Mesendoderm (in vitro differentiated cells): ENCODE measurements at regions not wholly inside any gene's neighbourhood (a gene's known extent, or its start where the extent isn't known, plus 50 kb on each side); places are given as distances from the start of the nearest gene placed in this dataset.
A peak's percentile ranks its signal among the peaks of the same experiment; 100 is the strongest.

Experiments used
- DNase-seq: peaks from one replicate; pipeline ENCODE4 v3.0.0; 2013
- H2AK5ac ChIP-seq: 2 replicates; pipeline ENCODE4 v1.6.1; 2013; ENCODE audit warnings: low read length, inconsistent platforms
- H2BK120ac ChIP-seq: 2 replicates; pipeline ENCODE4 v1.6.1; 2013; ENCODE audit warnings: low read depth, mild to moderate bottlenecking, low read length, moderate library complexity, mixed read lengths
- H2BK15ac ChIP-seq: replicated peaks from 2 replicates; pipeline ENCODE4 v1.6.1; 2013; ENCODE audit warnings: low read depth, mild to moderate bottlenecking, moderate library complexity
- H2BK5ac ChIP-seq: 2 replicates; pipeline ENCODE4 v1.6.1; 2013; ENCODE audit warnings: low read length, inconsistent platforms
- H3K18ac ChIP-seq: 2 replicates; pipeline ENCODE4 v1.6.1; 2013; ENCODE audit warnings: mild to moderate bottlenecking, low read length, mixed read lengths
- H3K23ac ChIP-seq: one replicate; pipeline ENCODE4 v1.6.1; 2013; ENCODE audit warnings: low read length
- H3K27ac ChIP-seq: 2 replicates; pipeline ENCODE4 v1.5.1; 2013; ENCODE audit warnings: low read depth, mild to moderate bottlenecking, inconsistent platforms, low read length, moderate library complexity
- H3K27me3 ChIP-seq: 2 replicates; pipeline ENCODE4 v1.6.1; 2013; ENCODE audit warnings: low read length, control low read depth, mild to moderate bottlenecking, inconsistent platforms; ENCODE audit not compliant: insufficient read depth, poor library complexity
- H3K36me3 ChIP-seq: 2 replicates; pipeline ENCODE4 v1.6.1; 2013; ENCODE audit warnings: low read length, inconsistent platforms; ENCODE audit not compliant: control insufficient read depth, insufficient read depth
- H3K4ac ChIP-seq: one replicate; pipeline ENCODE4 v1.6.1; 2013; ENCODE audit warnings: low read depth, mild to moderate bottlenecking, low read length, moderate library complexity
- H3K4me1 ChIP-seq: 2 replicates; pipeline ENCODE4 v1.6.1; 2013; ENCODE audit warnings: low read depth, low read length, inconsistent platforms; ENCODE audit not compliant: control insufficient read depth
- H3K4me2 ChIP-seq: 2 replicates; pipeline ENCODE4 v1.6.1; 2013; ENCODE audit warnings: low read length
- H3K4me3 ChIP-seq: 2 replicates; pipeline ENCODE4 v1.5.1; 2013; ENCODE audit warnings: mild to moderate bottlenecking, low read length
- H3K56ac ChIP-seq: one replicate; pipeline ENCODE4 v1.6.1; 2013; ENCODE audit warnings: low read length
- H3K79me1 ChIP-seq: 2 replicates; pipeline ENCODE4 v1.6.1; 2013; ENCODE audit warnings: low read length, inconsistent platforms
- H3K79me2 ChIP-seq: 2 replicates; pipeline ENCODE4 v1.6.1; 2013; ENCODE audit warnings: mild to moderate bottlenecking, low read length; ENCODE audit not compliant: control insufficient read depth, insufficient read depth
- H3K9ac ChIP-seq: 2 replicates; pipeline ENCODE4 v1.6.1; 2013; ENCODE audit warnings: low read length, inconsistent platforms
- H4K5ac ChIP-seq: one replicate; pipeline ENCODE4 v1.6.1; 2013; ENCODE audit warnings: low read length
- H4K8ac ChIP-seq: one replicate; pipeline ENCODE4 v1.6.1; 2013; ENCODE audit warnings: low read depth, mild to moderate bottlenecking, control low read depth, low read length, moderate library complexity
- WGBS: extraction: QIAGEN DNeasy Blood & Tissue Kit; methylation state at CpG from one replicate; pipeline ENCODE4 v1.1.7; 2013; ENCODE audit warnings: low lambda C conversion rate, missing lambda C conversion rate; ENCODE audit not compliant: insufficient coverage; ENCODE audit errors: extremely low coverage; 5-methylcytosine and 5-hydroxymethylcytosine counted together

- no peak overlapping the region for H3K4me2 ChIP-seq
- WGBS: no CpG with 5 or more reads among the region's 4 CpGs
- H3K56ac ChIP-seq: no peak overlapping the region
- H3K23ac ChIP-seq: no peak overlapping the region
- H2BK15ac ChIP-seq: no peak overlapping the region
- no peak overlapping the region for H3K4me3 ChIP-seq
- H3K27ac ChIP-seq: no peak overlapping the region
- H3K18ac ChIP-seq: no peak overlapping the region
- no peak overlapping the region for H2AK5ac ChIP-seq
- H3K79me2 ChIP-seq: no peaks in the 10 kb centered on the region
- peaks cover 2% of the 10 kb centered on the region for H3K4me1 ChIP-seq
- no peak overlapping the region for H4K8ac ChIP-seq
- no peak overlapping the region for H2BK120ac ChIP-seq
- H3K4ac ChIP-seq: no peak overlapping the region
- DNase-seq: no peak
- H4K5ac ChIP-seq: no peak overlapping the region
- H3K36me3 ChIP-seq: no peaks in the 10 kb centered on the region
- H3K79me1 ChIP-seq: no peaks in the 10 kb centered on the region
- no peak overlapping the region for H2BK5ac ChIP-seq
- H3K27me3 ChIP-seq: no peaks in the 10 kb centered on the region
- no peak overlapping the region for H3K9ac ChIP-seq
Measured at GRCh38 chr5:96141749-96142148, 180.1 kb upstream of the ELL2 start.

DNA sequence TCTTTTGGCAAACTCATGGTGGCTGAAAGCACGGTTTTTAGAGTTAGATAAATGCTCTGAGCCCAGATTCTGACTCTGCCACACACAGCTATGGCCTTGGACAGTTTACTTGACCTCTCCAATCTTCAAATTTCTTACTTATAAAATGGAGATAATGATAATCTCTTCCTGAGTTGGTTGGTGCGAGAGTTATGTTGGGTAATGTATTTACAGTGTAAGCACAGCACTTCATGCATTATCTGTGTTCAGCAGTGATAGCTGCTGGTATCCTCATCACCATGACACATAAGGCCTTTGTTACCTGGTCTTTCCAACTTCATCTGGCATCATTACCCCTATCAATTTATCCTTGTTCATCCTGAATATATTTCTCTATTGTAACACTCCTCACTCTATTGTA is 178.8 kb upstream of the ELL2 start:
- Histone ChIP-seq H3K9ac (no peak overlapping the region), H3K79me1 (no peaks in the 10 kb centered on the region), H3K4ac (no peak overlapping the region), H4K5ac (no peak overlapping the region), H3K4me3 (no peak overlapping the region), H2BK15ac (no peak overlapping the region), H3K27me3 (no peaks in the 10 kb centered on the region), H3K18ac (no peak overlapping the region), H2BK120ac (no peak overlapping the region), H3K79me2 (no peaks in the 10 kb centered on the region), H3K56ac (no peak overlapping the region), H3K4me1 (peaks cover 2% of the 10 kb centered on the region), H3K27ac (no peak overlapping the region), H3K23ac (no peak overlapping the region), H4K8ac (no peak overlapping the region), H3K36me3 (no peaks in the 10 kb centered on the region), H2AK5ac (no peak overlapping the region), H2BK5ac (no peak overlapping the region), H3K4me2 (no peak overlapping the region)
- no peak for DNase-seq
- WGBS: no CpG with 5 or more reads among the region's 2 CpGs

GRCh38 chr5:96140084-96140483 is 178.4 kb upstream of the ELL2 start:
- H2BK5ac ChIP-seq: no peak overlapping the region
- no peak overlapping the region for H3K56ac ChIP-seq
- no peak overlapping the region for H3K23ac ChIP-seq
- H3K4me1 ChIP-seq: peaks cover 2% of the 10 kb centered on the region
- H3K27me3 ChIP-seq: no peaks in the 10 kb centered on the region
- DNase-seq: no peak
- no peak overlapping the region for H4K5ac ChIP-seq
- no peak overlapping the region for H2BK15ac ChIP-seq
- H3K79me1 ChIP-seq: no peaks in the 10 kb centered on the region
- no peak overlapping the region for H2BK120ac ChIP-seq
- no peaks in the 10 kb centered on the region for H3K36me3 ChIP-seq
- H3K27ac ChIP-seq: no peak overlapping the region
- no peak overlapping the region for H4K8ac ChIP-seq
- H3K18ac ChIP-seq: no peak overlapping the region
- no peak overlapping the region for H3K4ac ChIP-seq
- no peaks in the 10 kb centered on the region for H3K79me2 ChIP-seq
- H3K4me2 ChIP-seq: no peak overlapping the region
- WGBS: no CpG with 5 or more reads among the region's 1 CpG
- no peak overlapping the region for H3K4me3 ChIP-seq
- H3K9ac ChIP-seq: no peak overlapping the region
- H2AK5ac ChIP-seq: no peak overlapping the region

GRCh38 chr5:96134886-96135285 is 173.2 kb upstream of the ELL2 start:
- DNase-seq: no peak
- Histone ChIP-seq H3K27me3 (no peaks in the 10 kb centered on the region), H3K36me3 (no peaks in the 10 kb centered on the region), H3K56ac (no peak overlapping the region), H3K4me2 (no peak overlapping the region), H2BK5ac (no peak overlapping the region), H3K4ac (no peak overlapping the region), H2BK15ac (no peak overlapping the region), H2AK5ac (no peak overlapping the region), H3K4me3 (no peak overlapping the region), H4K8ac (no peak overlapping the region), H4K5ac (no peak overlapping the region), H3K23ac (no peak overlapping the region), H3K79me1 (no peaks in the 10 kb centered on the region), H3K9ac (no peak overlapping the region), H3K18ac (no peak overlapping the region), H3K4me1 (no peaks in the 10 kb centered on the region), H2BK120ac (no peak overlapping the region), H3K27ac (no peak overlapping the region), H3K79me2 (no peaks in the 10 kb centered on the region)
- no CpG with 5 or more reads among the region's 3 CpGs for WGBS

GRCh38 chr5:96133341-96134079 is 171.9 kb upstream of the ELL2 start:
- Histone ChIP-seq H3K27me3 (no peaks in the 10 kb centered on the region), H3K23ac (no peak overlapping the region), H3K36me3 (no peaks in the 10 kb centered on the region), H3K56ac (no peak overlapping the region), H4K5ac (no peak overlapping the region), H2BK15ac (no peak overlapping the region), H2BK5ac (no peak overlapping the region), H2AK5ac (no peak overlapping the region), H4K8ac (no peak overlapping the region), H3K27ac (no peak overlapping the region), H3K4ac (no peak overlapping the region), H3K79me2 (no peaks in the 10 kb centered on the region), H3K18ac (peak overlapping the region; percentile 68), H3K79me1 (no peaks in the 10 kb centered on the region), H2BK120ac (no peak overlapping the region), H3K9ac (no peak overlapping the region), H3K4me3 (no peak overlapping the region), H3K4me2 (no peak overlapping the region), H3K4me1 (no peaks in the 10 kb centered on the region)
- no peak for DNase-seq
- WGBS: no CpG with 5 or more reads among the region's 6 CpGs

DNA sequence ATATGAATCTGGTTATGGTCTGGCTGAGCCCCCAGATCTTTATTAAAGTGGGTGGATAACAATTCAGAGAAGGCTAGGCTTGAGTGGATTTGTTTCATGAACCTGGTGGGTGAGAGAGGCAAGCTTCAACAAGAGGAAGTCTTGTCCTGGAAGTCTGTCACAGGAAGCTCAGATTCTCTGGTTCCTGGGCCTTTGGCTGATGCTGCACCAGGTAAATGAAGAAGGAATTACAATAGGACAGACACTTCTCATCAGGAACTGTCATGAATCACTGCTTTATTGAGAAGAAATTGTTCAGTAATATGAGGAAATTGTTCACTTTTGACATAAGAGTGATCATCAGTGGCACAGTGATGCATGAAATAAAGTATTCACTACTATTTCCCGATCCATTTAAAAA is 167.6 kb upstream of the ELL2 start:
- H3K27me3 ChIP-seq: no peaks in the 10 kb centered on the region
- no peak overlapping the region for H4K8ac ChIP-seq
- H3K9ac ChIP-seq: no peak overlapping the region
- DNase-seq: no peak
- no peak overlapping the region for H2AK5ac ChIP-seq
- no peak overlapping the region for H2BK120ac ChIP-seq
- no peak overlapping the region for H3K56ac ChIP-seq
- H3K4me1 ChIP-seq: no peaks in the 10 kb centered on the region
- H3K36me3 ChIP-seq: no peaks in the 10 kb centered on the region
- no peaks in the 10 kb centered on the region for H3K79me1 ChIP-seq
- H3K79me2 ChIP-seq: no peaks in the 10 kb centered on the region
- no CpG with 5 or more reads among the region's 1 CpG for WGBS
- no peak overlapping the region for H3K27ac ChIP-seq
- H3K4me3 ChIP-seq: no peak overlapping the region
- H4K5ac ChIP-seq: no peak overlapping the region
- H3K4me2 ChIP-seq: no peak overlapping the region
- no peak overlapping the region for H3K23ac ChIP-seq
- no peak overlapping the region for H3K4ac ChIP-seq
- H3K18ac ChIP-seq: no peak overlapping the region
- H2BK5ac ChIP-seq: no peak overlapping the region
- H2BK15ac ChIP-seq: peak overlapping the region; percentile 6
